HG03354 (cell line): ENCODE measurements at regions not wholly inside any gene's neighbourhood (a gene's known extent, or its start where the extent isn't known, plus 50 kb on each side); places are given as distances from the start of the nearest gene placed in this dataset.

Source experiments
- ATAC-seq: cut with Tn5 transposase; IDR thresholded peaks from one replicate; pipeline ENCODE4 v1.9.1; 2021; ENCODE audit warnings: mild to moderate bottlenecking; ENCODE audit not compliant: unreplicated experiment, poor library complexity, severe bottlenecking

DNA sequence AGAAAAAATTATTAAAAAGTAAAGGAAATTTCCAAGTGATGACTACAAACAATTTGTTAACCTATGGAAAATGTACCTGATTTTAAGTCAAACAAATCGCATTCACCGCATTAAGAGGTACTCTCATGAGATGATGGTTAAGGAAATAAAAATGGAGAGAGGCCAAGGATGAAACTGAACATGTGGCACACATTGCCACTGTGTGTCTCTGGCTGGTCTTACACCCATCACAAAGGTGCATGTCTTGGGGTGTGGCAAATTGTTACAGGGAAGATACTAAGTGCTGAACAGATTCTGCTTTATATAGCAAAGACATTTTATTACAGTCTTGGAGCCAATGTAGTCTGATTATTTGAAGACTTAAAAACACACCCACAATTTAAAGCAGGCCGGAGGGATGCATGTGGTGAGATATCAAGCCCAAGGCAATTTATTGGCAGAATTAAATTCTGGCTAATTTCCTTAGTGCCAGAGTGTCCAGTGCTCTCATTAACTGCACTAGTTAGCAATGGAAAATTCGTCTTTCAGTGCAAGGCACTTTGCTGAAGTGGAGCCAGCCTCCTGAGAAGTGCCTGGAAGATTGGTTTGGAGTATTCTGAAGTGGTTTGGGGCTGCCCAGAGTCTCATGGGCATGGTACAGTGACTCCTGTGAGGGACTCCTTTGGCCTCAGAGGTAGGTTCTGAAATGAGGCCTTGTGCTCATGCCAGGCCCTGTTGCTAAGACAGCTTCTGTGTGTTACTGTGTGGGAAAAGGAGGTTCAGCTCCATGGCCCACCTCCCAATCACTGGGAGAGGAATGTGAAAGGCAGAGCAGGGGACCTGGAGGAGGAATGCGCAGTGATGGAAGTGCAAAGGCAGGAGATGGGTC is 166.9 kb downstream of the BRMS1L start:
- no peak for ATAC-seq

GRCh38 chr14:35991356-35991755 is 165.2 kb downstream of the BRMS1L start:
- no peak for ATAC-seq

GRCh38 chr14:35989736-35990135 is 163.6 kb downstream of the BRMS1L start:
- ATAC-seq, result no peak

- no peak for ATAC-seq
These were observed 163.0 kb downstream of the BRMS1L start for GRCh38 chr14:35988972-35989690.

DNA sequence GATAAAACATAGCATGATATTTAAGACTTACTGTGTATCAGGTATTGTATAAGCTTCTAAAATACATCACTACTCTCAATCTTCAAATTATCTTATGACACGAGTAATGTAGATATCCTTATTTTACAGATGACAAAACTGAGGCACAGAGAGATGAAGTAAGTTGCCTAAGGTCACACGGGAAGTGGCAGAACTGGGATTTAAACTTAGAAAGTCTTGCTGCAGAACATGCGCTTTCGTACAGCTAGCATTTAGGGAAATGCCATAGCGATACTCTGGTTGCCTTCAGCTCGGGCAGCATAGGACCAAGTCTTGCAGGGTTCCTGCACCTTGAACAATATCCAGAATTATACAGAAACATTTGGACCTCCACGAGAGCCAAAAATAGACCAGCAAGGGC is 162.4 kb downstream of the BRMS1L start:
- no peak for ATAC-seq

DNA sequence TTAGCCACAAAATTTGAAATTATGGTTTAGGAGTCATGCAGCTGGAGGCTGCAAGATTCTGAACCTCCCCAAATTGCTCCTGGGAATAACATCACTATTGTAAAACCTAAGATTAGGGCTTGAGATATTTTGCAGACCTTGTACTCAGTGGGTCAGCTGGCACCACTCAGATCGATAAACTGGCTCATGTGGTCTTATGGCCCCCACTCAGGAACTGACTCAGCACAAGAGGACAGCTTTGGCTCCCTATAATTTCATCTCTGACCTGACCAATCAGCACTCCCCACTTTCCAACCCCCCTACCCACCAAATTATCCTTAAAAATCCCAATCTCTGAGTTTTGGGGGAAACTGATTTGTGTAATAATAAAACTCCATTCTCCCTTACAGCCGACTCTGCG is 161.6 kb downstream of the BRMS1L start:
- no peak for ATAC-seq

- ATAC-seq, result peak; percentile 78
These were observed 160.1 kb downstream of the BRMS1L start for GRCh38 chr14:35986219-35986573.

- ATAC-seq, result peak; percentile 56
These were observed 159.5 kb downstream of the BRMS1L start for GRCh38 chr14:35985474-35986218.

DNA sequence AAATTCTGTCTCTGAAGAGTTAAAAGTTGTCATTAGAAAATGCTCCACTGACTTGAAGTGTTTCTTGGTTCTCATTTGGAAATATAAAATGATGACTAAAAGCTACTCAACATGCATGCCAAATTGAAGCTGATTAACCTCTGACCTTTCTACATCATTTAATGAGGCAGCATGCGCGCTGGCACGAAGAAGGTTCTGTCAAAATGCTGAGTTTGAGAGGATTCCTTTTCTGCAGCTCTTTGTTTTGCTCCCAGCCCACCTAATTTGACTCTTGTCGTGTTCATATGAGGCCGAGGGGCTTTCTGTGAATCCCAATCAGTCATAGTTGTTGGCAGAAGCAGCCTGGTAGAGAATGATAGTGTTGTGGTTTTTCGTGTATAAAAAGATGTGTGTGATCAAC is 153.4 kb downstream of the BRMS1L start:
- ATAC-seq, result no peak

DNA sequence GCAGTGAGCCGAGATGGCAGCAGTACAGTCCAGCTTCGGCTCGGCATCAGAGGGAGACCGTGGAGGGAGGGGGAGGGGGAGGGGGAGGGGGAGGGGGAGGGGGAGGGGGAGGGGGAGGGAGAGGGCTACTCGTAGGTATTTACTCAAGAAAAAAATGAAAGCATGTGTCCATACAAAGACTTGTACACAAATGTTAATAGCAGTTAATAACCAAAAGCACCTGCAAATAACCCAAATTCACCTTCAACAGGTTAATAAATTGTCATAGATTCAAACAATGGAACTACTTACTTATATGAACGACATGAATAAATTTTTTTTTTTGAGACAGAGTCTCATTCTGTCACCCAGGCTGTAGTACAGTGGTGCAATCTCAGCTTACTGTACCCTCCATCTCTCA is 152.4 kb downstream of the BRMS1L start:
- no peak for ATAC-seq

- ATAC-seq, result no peak
These were observed 149.7 kb downstream of the BRMS1L start for GRCh38 chr14:35975814-35976213.

GRCh38 chr14:35973770-35974169 is 147.6 kb downstream of the BRMS1L start:
- no peak for ATAC-seq

DNA sequence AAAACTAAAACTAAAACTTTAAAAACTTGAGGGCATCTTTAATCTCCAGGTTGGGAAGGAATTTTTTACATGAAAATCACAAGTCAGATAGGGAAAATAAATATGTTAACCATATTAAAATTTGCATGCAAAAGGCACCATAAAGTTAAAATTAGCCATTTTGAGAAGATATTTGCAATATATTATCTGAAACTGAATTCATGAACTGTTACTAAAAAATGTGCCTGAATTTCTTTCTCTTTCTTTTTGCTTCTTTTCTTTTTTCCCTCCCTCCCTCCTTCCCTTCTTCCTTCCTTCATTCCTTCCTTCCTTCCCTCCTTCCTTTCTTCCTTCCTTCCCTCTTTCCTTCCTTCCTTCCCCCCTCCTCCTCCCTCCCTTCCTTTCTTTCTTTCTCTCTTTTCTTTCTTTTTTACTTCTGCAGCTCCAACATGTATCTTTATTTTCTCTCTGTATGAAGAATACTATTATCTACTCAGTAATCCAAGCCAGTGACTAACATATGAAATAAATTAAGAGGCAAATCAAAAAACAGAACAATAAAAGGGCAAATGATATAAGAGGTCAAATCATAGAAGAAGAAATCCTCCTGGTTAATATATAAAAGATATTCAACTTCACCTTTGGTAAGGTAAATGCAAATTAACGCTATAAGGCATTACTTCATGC is 146.0 kb downstream of the BRMS1L start:
- no peak for ATAC-seq

GRCh38 chr14:35969310-35969709 is 143.2 kb downstream of the BRMS1L start:
- ATAC-seq, result no peak

DNA sequence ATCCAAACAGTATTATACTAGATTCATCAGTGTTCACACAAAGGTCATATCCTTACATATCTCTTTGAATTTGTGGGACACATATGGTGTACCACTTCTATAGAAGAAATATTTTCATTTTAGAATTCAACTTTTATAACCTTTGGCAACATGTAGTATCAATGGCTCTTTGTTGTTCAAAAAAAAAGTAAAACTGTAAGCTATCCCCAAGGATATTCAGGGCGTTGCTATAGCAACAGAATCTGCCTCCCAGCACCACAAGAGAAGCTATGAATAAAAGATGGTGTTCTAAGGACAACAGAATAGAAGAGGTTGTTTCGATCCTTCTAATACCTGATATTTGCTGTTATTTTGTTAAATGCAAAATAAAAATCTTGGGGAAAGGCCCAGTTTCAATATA is 139.3 kb downstream of the BRMS1L start:
- ATAC-seq, result no peak

DNA sequence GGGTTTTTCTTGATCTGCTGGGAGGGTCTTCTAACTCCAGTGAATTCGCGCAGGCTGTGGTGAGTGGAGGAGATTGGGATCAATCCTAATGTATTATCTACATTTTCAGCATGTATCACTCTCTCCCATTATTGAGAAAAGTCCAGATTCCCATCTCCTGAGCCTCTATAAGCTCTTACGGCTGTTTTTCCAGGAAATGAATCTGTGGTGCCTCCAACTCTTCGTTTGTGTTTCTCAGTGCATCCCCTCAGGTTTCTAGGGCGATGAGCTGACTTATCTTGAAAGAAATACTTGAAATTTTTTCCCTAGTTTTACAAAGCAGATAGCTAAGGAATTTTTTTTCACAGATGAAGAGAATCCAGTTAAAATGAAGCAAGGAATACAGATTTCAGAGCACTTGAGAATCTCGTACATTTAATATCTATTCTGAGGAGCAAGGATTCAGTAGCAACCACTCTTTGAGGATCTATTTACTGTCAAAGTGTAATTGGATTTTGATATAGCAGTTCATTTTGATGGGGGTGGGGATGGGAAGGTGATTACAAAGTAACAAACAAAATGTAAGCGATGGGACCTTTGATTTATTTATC is 138.7 kb downstream of the BRMS1L start:
- no peak for ATAC-seq

DNA sequence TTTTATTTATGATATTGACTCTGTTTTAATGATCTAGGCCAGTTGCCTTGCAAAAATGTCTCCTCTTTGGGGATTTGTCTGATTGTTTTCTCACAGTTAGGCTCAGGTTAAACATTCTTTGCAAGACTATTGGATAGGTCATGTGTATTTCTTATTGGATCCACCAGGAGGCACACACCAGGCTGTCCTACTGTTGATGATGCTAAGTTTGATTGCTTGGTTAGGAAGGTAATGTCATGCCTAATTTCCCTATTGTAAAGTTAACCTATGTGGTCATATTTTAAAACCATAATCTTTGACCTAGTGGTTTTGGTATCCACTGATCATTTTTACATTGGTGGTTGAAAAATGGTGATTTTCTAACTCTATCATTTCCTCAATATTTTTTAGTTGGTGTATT is 137.1 kb downstream of the BRMS1L start:
- ATAC-seq, result peak; percentile 86

DNA sequence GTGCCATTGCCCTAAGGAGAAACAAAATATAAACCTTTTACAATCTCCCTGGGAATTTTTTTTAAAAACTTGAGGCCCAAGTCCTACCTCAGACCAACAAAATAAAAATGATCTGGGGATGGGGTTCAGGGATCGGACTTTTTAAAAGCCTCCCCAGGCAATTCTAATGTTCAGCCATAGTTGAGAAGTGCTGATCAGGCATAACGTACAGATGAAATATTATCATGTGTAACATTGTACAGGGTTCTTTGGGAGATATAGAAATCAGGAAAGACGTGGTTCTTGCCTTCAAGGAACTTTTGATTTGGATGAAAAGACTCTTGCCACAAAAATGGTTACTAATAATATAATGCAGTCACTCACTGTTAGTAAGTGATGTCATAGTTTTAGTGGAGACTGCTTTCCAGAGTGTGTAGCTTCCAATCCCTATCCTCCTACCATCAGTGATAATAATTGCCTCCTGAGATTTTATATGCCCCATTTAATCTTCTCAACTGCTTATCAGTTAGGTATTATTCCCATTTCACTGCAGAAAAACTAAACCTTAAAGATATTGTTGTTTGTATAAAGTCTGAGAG is 135.6 kb downstream of the BRMS1L start:
- ATAC-seq, result no peak

GRCh38 chr14:35959835-35960234 is 133.7 kb downstream of the BRMS1L start:
- ATAC-seq, result peak; percentile 46
